ENCODE measurements at regions not wholly inside any gene's neighbourhood (a gene's known extent, or its start where the extent isn't known, plus 50 kb on each side); places are given as distances from the start of the nearest gene placed in this dataset.

DNA sequence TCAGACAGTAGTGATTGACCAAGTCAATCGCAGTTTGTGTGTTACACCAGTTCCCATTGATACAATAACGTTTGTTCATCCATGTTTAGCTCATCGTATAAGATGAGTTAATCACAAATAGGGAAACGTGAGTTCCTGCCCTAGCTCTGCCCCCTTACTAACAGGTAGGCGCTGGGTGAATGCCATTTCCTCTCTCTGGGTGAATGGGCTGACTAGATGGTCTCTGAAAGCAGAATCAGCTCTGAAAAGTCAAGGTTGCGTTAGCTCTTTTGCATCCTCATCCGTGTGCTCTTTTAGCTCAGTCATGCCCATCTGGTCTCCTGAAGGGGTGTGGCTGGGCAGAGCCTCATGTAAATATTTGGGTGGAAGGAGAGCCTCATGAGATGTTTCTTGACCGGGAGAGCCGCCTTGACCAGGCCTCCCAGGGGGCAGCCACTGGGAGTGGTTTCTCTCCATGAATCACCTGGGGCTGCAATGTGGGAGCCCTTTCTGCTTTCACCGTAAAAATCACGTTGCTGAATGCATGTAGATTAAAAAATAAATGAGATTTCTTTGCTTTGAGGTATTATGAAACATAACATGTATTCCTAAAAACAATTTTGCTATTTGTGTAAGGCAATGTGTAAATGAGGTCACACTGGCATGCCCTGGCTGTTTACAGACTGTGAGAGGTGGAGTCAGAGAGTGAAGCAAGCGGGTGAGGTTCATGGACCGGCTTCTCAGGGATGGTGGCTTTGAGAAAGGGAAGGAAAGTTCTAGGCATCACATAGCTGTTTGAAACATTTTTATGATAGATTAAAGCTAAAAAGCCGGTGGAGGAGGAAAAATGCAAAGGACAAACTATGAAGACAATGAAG is 108.4 kb upstream of the RASGRP1 start:
- no peak for DNase-seq

GRCh38 chr15:38674448-38674847 is 109.8 kb upstream of the RASGRP1 start:
- DNase-seq = no peak

DNA sequence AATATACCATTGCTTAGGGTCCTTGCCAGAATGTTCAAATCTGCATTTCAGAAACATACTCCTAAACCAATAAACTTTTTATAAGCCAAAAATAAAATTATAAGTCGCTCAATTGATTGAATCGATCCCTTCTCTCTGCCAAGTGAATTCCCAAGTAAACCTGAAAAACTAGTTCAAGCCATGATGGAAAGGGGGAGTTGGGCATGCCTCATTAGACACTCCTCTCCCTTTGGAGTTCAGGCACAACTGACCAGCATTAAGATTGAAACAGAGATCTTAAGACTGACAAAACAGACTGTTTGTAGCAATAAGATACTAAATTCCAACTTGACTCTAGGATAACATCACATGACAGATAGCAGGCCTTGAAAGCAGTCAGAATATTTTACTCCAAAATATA is 113.7 kb upstream of the RASGRP1 start:
- DNase-seq = no peak

- DNase-seq = no peak
Observed at GRCh38 chr15:38680775-38681174, 116.2 kb upstream of the RASGRP1 start.

GRCh38 chr15:38682363-38682762 is 117.7 kb upstream of the RASGRP1 start:
- DNase-seq = no peak

DNA sequence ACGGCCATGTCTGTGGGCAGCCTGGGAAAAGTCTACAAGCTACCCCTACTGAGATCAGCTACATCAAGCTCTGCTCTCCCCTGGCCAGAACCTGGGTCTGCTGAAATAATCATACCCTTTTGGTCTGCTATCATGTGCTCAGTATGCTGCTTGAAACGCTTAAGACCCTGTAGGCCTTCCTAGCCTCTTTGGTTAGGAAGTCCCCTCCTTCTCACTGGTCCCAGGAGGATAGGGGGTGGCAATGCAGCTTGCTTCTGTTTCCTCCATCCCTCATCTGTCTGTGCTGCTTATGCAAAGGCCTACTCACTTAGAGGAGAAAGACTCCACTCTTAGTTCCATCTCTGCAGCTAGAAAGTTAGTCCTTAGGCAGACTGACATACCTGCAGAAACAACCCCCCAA is 118.2 kb upstream of the RASGRP1 start:
- DNase-seq = no peak

GRCh38 chr15:38683382-38684242 is 119.0 kb upstream of the RASGRP1 start:
- DNase-seq = no peak

DNA sequence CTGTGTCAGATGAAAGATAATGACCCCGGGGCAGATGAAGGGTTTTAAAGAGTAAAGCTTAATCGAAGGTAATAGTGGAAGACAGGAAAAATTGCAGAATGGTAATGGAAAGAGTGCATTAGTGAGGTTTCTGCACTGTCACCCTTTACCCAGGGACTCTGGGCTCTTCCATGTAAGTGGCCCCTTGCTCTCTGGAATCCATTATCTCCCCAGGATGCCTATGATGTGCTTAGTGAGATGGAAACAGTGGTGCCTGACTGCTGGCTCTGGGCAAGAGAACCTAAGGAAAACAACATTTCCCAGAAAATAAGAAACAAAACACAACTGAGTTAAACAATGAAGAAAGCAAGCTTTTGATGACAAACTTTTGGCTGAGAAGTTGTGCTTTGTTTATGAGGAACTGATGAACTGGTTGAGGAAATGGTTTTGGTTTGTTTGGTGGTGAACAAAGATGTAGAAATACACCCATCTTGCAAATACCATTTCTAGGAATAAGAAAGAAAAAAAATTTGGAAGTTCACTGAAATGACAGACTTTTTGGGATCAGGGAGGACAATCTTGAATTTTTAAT is 119.9 kb upstream of the RASGRP1 start:
- DNase-seq = no peak

DNA sequence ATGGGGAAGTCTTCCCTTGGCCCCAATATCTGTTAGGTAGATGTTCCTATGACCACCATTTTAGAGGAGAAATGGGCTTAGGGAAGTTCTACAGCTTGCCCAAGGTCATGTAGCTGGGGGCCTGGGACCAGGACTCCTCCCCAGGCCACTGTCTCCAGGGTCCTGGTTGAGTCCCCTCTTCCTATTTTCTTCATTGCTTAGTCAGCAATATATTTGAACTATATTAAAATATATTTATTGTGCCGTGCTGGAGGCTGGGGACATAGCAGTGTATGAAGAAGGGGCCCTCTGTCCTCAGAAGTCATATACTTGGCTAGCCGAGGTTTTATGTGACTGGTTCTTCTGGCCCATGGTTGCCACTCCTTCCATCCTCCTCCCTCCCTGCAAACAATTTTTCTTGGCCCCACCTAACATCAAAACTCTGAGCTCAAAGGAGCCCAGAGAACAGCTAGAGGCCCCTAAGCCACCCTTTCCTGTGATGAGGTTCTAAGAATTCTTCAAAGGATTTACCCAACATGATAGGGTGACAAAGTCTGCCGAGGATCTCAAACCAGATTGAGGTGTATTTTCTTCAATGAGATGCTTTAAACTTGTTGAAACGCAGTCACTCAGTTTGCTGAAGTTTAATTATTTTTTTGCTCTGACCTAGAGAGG is 121.2 kb upstream of the RASGRP1 start:
- DNase-seq = no peak

- no peak for DNase-seq
Observed at GRCh38 chr15:38687340-38687739, 122.7 kb upstream of the RASGRP1 start.

DNA sequence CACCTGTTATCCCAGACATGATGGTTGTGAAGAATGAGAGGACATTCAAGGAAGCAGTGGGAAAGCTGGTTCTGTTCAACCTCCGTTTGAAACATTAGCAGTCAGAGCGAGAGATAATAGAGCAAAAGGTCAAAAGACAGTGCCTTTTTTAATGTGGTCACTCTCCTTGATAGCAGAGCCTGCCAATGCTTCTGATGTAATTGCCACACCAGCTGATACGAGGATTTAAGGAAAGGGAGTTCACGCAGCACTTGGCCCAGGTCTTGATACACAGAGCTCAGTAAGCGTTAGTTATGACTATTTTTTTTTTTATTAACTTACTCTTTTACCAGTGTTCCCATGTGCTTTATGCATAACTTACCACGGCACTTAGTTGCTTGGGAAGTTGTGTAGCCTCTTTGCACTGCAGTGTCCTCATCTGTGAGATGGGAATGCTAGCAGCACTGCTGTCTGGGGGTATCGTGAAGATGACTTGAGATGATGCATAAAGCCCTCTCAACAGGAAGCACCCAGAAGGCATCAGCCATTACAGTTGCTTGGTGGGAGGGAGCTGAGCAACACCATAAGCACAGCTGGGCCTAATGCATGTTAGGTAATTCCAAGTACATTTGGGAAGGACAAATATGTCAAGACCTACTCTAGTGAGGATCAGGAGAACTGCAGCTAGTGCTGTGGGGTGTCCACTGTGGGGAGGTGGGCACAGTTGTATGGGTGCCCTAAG is 123.3 kb upstream of the RASGRP1 start:
- DNase-seq = no peak

DNA sequence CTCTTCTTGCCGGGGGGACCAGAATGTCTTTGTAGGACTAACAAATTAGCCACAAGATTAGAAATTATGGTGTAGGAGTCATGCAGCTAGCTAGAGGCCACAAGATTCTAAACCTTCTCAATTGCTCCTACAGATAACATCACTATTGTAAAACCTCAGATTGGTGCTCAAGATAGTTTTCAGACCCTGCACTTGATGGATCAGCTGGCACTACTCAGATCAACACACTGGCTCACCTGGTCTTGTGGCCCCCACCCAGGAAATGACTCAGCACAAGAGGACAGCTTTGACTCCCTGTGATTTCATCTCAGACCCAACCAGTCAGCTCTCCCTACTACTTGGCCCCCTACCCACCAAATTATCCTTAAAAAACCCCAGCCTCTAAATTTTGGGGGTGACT is 124.1 kb upstream of the RASGRP1 start:
- no peak for DNase-seq

- DNase-seq = no peak
Observed at GRCh38 chr15:38689522-38689921, 124.9 kb upstream of the RASGRP1 start.

- DNase-seq = no peak
Observed at GRCh38 chr15:38690216-38690615, 125.6 kb upstream of the RASGRP1 start.

DNA sequence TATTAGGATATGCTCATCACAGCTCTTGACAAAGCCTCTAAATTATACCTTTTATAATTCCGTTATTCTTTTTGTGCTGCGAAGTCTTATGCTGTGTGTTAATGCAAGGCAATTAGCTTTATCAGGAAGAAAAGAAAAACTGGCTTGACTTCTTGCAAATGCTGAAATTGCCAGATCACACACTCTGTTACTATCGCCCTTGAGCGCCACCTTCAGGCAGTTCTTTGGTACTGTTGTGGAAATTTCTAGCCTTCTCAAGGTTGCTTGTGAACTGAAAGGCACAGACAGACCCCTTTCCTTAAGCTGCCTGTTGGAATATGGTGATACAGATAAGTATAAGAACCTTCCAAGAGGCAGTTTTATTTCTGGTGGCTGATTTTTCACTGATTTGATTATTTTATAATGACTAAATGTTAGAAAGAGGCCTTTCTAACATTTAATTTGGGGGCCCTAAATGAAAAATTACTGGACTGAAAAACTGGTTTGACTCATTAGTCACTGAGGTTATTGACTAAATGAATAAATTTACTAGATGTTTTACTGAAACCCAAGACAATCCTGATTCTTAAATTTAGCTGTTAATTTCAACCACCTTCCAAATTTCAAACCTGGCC is 126.2 kb upstream of the RASGRP1 start:
- DNase-seq = peak; percentile 75

DNA sequence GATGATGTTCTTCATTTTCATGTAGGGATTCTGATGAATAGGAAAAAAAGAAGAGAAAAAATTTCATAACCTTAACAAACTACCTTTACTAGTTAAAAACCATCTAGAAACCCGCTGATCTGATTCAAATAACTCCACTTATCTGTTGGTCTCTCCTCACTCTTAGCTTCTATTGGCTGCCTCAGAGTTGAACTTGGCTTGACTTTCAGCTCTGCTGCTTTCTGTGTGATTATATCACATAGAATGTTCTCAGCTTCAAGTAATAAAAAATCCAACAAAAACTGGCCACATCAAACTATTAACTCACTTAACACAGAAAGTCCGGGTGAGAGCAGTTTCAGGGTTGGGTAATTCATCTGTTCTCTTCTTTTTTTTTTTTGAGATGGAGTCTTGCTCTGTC is 126.8 kb upstream of the RASGRP1 start:
- no peak for DNase-seq

- no peak for DNase-seq
Observed at GRCh38 chr15:38691965-38692788, 127.6 kb upstream of the RASGRP1 start.

DNA sequence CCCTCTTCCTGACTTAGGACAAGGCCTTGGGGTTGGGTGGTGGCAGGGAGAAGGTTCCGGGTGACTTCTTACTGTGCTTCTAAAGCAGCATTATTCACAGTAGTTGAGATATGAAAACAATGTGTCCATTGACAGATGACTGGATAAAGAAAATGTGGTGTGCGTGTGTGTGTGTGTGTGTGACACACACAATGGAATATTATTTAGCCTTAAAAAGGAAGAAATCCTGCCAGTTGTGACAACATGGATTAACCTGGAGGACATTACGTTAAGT is 128.1 kb upstream of the RASGRP1 start:
- no peak for DNase-seq

GRCh38 chr15:38695249-38696108 is 130.9 kb upstream of the RASGRP1 start:
- DNase-seq = no peak

DNA sequence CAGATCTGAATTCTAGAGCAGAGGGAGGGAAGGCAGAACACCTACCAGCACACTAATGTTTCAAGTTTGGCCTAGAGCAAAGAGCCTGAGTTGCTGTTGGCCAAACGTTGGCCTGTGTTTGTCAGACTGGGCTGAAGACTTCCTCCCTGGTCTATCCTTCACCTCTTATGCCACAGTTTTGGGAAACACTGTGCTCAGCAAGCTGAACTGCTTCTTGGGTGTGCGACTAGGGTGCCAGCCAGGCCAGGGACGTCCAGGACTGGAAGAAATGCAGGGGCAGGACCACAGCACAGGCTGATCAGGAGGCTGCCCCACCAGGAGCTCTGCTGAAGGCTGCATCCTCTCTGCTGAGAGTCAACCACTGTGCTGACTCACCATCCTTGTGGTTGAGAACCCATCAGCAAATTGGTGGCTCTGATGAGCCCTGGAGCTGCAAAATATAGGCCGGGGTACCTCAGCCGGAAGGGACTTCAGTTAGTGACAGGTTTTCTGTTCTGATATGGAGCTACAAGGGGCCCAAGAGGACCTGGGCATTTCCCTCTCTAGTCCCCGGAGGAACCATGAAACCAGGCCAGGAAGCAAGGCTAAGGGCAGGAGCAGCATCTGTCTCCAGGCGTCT is 131.6 kb upstream of the RASGRP1 start:
- DNase-seq = peak; percentile 46
